GM19372 (cell line): ENCODE measurements at regions not wholly inside any gene's neighbourhood (a gene's known extent, or its start where the extent isn't known, plus 50 kb on each side); places are given as distances from the start of the nearest gene placed in this dataset.

ENCODE experiments used
- ATAC-seq: cut with Tn5 transposase; IDR thresholded peaks from one replicate; pipeline ENCODE4 v1.9.1; 2021; ENCODE audit warnings: mild to moderate bottlenecking, low read depth, moderate library complexity; ENCODE audit not compliant: unreplicated experiment

GRCh38 chr5:2183154-2184025 lies 300.7 kb upstream of the IRX4 start:
- no peak for ATAC-seq

- ATAC-seq = no peak
Measured at GRCh38 chr5:2182020-2182419, 299.3 kb upstream of the IRX4 start.

DNA sequence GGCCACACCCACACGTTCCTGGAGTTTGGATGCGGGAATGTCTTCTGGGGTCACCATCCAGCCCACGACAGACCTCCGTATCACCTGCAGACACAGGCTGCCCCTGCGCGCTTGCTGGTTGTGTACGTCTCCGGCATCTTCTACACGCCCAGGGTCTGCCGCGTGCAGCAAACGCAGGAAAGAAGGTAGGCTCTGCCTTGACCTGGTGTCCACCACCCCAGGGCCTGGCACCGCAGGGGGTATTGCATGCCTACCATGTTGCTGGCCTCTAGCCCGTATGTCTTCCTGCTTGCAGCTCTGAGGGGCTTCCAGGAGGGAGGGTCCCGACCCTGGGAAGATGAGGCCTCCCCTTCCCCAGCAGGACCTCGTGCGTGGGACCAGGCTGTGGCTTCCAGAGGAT lies 298.8 kb upstream of the IRX4 start:
- ATAC-seq = no peak

GRCh38 chr5:2181149-2181548 lies 298.4 kb upstream of the IRX4 start:
- no peak for ATAC-seq

GRCh38 chr5:2180456-2180855 lies 297.7 kb upstream of the IRX4 start:
- no peak for ATAC-seq

DNA sequence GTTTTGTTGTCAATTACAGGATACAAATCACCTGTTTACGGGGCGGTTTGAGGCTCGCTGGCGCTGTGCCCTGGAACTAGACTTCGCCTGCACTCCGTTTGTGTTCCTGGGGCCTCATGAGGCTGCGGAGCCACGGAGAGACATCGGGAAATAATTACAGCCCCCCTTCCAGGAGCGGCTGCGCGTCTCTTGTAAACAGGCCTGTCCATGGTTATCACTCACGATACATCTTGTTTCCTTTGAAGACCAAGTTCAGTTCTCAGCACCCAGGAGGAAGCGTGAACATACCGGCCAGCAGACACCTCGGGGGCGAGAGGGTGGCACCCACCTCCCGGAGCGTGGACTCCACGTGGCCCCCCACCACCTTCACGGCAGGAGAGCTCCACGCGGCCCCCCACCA lies 297.1 kb upstream of the IRX4 start:
- ATAC-seq = no peak

GRCh38 chr5:2178528-2178927 lies 295.8 kb upstream of the IRX4 start:
- no peak for ATAC-seq

DNA sequence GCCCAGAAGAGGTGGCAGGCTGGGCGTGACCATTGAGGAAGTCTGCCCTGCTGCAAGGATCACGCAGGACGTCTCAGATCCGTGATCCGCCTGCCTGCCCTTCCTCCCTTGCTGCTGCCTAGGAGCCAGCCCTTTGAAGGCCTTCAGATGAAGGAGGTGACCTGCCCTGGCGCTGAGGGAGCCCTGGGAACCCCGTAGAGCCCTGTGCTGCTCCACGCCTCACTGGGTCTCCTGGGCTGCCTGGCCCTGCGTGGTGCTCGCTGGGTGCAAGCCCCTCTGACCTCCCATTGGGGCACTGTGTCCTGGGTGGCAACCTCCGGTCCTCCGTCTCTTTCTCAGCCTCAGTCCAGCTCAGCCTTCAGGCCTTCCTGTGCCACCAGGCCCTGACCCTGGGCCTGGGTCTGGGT lies 295.3 kb upstream of the IRX4 start:
- no peak for ATAC-seq

GRCh38 chr5:2177244-2177643 lies 294.5 kb upstream of the IRX4 start:
- ATAC-seq = no peak

GRCh38 chr5:2176581-2176980 lies 293.9 kb upstream of the IRX4 start:
- ATAC-seq = no peak

- ATAC-seq = no peak
Measured at GRCh38 chr5:2175842-2176404, 293.2 kb upstream of the IRX4 start.

DNA sequence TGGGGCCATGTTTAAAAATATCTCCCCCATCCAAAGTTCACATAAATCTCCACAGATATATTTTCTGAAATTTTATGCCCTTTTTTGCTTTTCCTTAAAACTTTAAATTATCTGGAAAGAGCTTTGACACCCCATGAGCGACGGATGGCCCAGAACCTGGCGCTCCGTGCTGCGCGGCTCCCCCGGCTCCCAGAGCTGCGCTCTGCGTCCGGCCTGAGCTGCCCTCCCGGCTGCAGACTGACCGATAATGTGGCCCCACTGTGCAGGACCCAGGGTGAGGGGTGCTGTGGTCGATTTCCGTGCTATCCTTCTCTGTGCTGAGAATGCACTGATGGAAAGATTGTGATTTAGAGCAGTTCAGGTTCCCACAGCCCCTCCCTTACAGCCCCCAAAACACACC lies 292.3 kb upstream of the IRX4 start:
- no peak for ATAC-seq

- no peak for ATAC-seq
Measured at GRCh38 chr5:2174538-2174937, 291.8 kb upstream of the IRX4 start.

DNA sequence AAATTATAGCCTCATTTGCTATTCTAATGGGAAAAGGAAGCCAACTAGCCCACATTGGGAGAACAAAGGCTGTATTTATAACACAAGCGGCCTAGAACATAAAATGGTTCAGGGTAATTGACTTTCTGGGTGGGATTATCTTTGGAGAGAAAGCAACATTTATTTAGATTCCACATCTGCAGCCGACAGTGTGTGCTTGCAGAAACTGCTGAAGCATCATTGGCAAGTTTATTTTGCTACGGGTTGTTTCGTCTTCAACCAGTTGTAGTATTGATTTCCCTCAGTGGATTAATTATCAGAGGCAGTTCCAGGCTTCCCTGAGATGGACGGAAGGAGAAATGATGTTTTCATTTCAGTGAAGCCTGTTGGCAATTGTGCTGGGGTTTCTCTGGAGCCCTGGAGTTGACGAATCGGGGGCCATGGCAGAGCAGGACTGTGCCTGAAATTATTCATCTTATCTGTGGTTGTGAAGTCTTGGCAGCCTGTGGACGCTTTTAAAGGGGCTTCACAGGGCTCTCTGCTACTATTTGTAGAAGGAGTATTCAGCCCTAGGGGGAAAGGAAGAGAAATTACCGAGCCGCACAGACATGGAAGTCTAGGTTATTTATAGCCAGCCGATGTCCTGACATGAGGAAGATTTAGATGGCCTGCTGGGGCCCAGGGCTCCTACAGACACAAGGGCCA lies 290.6 kb upstream of the IRX4 start:
- ATAC-seq = no peak

DNA sequence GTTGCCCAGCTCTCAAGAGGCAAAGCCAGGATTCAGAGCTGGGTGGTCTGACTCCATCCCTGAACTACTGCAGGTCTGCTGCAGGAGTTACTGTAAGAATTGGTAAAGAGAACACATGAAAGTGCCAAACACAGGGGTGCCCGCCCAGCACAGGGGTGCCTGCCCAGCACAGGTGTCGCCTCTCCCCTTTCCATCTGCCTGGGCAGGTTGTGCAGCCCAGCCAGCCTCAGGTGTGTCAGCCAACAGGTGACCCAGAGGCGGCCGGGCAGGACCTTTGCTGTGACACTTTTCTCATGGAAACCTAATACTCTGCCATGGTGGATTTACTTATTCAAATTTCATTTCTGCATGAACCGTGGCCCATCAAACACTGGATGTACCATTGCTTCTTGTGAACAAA lies 289.7 kb upstream of the IRX4 start:
- no peak for ATAC-seq

- no peak for ATAC-seq
Measured at GRCh38 chr5:2170761-2171160, 288.0 kb upstream of the IRX4 start.

DNA sequence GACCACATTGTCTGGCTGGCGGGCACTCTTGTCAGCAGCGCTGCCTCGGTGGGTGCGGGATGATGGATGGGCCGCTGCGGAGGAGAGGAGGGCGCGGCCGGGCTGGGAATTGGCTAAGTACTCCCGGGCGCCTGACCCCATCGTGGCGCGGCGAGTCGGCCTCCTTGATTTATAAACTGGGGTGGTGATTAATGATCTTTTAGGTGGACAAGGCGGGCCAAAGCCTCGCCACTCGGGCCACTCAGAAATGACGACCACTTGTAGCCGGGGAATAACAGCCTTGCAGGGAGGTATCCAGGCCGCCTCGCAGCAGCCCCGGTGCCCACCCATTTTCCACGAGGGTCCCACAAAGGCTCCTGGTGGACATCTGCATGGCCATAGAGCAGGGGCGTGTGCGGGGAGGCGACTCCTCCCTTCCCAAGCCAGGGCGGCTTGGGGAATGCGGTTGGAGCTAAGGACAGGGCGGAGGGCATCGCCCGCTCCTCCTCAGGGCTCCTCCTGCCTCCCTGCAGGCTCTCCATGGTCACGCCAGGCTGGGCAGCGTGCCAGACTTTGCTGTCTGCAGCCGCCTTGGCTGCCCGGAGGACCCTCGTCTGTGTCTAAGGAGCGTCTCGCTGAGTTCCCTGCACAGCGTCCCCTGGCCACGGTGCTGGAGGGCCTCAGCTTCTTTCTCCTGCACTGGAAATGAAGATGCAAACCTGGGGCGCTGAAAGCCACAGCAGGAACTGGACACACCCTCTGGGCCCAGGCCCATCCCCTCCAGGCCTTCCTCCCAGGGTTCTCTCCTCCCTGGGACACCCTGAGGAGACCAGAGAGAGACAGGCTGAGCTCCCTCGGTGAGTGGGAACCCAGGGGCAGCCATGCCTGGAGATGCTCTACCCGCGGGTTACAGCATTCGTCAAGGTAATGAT lies 287.4 kb upstream of the IRX4 start:
- ATAC-seq = no peak

GRCh38 chr5:2169430-2169808 lies 286.7 kb upstream of the IRX4 start:
- no peak for ATAC-seq

- no peak for ATAC-seq
Measured at GRCh38 chr5:2168601-2169429, 286.1 kb upstream of the IRX4 start.

DNA sequence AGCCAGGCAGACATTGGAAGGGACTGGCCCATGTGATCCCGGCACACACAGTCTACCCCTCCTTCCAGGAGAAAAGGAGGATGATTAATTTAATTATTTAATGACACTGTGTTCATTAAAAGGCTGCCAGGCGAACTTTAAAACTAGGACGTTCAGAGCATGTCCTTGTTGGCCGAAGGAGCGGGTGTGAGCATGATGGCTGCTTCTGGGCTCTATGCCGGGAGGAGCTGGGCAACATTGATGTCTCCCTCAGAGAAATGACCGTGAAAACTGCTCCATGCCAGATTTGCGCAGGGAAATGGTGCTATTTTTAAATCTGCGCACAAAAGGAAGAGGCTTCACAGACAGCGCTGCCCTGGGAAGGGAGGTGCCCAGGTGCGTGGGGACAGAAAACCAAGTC lies 284.9 kb upstream of the IRX4 start:
- no peak for ATAC-seq
